ENCODE measurements at regions not wholly inside any gene's neighbourhood (a gene's known extent, or its start where the extent isn't known, plus 50 kb on each side); places are given as distances from the start of the nearest gene placed in this dataset.
A peak's percentile ranks its signal among the peaks of the same experiment; 100 is the strongest.

- H3K27ac Mint-ChIP-seq: no peak overlapping the region
- Histone ChIP-seq H3K36me3 (ENCODE audit: control insufficient read depth, insufficient read depth, low read length) (peaks cover 47% of the 10 kb centered on the region), H3K4me1 (ENCODE audit: control insufficient read depth, insufficient read depth, low read length, poor library complexity, severe bottlenecking) (no peaks in the 10 kb centered on the region), H3K27ac (ENCODE audit: insufficient read depth, low read length, poor library complexity, severe bottlenecking) (no peak overlapping the region), H3K9me3 (ENCODE audit: control insufficient read depth in 2 of 2, low read length in 2 of 2) (no peaks in the 10 kb centered on the region), H3K4me3 (ENCODE audit: low read depth, low read length) (no peak overlapping the region), H3K27me3 (ENCODE audit: control insufficient read depth, insufficient read depth, low read length) (no peaks in the 10 kb centered on the region)
- H3K27me3 Mint-ChIP-seq: no peaks in the 10 kb centered on the region
- ATAC-seq (ENCODE audit: low read depth in 2 of 2): no peak
- H3K4me1 Mint-ChIP-seq: peaks cover 15 to 23% (median 22%) of the 10 kb centered on the region in 4 donors
- peaks cover 46% of the 10 kb centered on the region for H3K36me3 Mint-ChIP-seq
- H3K4me3 Mint-ChIP-seq: no peak overlapping the region
- H3K9me3 Mint-ChIP-seq: peaks cover 0 to 2% (median 0%) of the 10 kb centered on the region in 7 donors
- DNase-seq: no peak
Observed at GRCh38 chr6:144574796-144575195, 289.7 kb downstream of the UTRN start.

GRCh38 chr6:144575327-144575726 is 290.2 kb downstream of the UTRN start:
- H3K4me1 ChIP-seq (ENCODE audit: control insufficient read depth, insufficient read depth, low read length, poor library complexity, severe bottlenecking): no peaks in the 10 kb centered on the region
- H3K27me3 ChIP-seq (ENCODE audit: control insufficient read depth, insufficient read depth, low read length): no peaks in the 10 kb centered on the region
- peak overlapping the region; percentile 21 for H3K4me3 ChIP-seq (ENCODE audit: low read depth, low read length)
- Mint-ChIP-seq H3K9me3 (peaks cover 0 to 2% (median 0%) of the 10 kb centered on the region in 7 donors), H3K27me3 (no peaks in the 10 kb centered on the region), H3K4me1 (peaks cover 17 to 27% (median 26%) of the 10 kb centered on the region in 4 donors), H3K27ac (peak overlapping the region in 2 of 3 donors; percentile 13 to 80), H3K36me3 (peaks cover 45% of the 10 kb centered on the region), H3K4me3 (no peak overlapping the region)
- H3K27ac ChIP-seq (ENCODE audit: insufficient read depth, low read length, poor library complexity, severe bottlenecking): no peak overlapping the region
- no peaks in the 10 kb centered on the region for H3K9me3 ChIP-seq (ENCODE audit: control insufficient read depth in 2 of 2, low read length in 2 of 2)
- DNase-seq (no peak), ATAC-seq (ENCODE audit: low read depth in 2 of 2) (no peak)
- H3K36me3 ChIP-seq (ENCODE audit: control insufficient read depth, insufficient read depth, low read length): peaks cover 48% of the 10 kb centered on the region

DNA sequence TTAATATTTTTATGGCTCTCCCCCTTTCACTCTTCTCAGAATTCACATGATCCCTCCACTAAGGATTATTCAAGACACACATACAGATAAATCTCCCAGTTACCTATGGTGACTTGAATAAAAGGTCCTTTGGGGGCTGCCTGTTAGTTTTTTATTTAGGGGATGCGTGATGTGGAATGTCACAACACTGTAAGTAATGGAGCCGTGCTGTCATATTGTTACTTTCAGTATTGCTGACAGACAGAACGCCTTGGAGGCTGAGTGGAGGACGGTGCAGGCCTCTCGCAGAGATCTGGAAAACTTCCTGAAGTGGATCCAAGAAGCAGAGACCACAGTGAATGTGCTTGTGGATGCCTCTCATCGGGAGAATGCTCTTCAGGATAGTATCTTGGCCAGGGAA is 291.7 kb downstream of the UTRN start:
- H3K4me3 Mint-ChIP-seq: no peak overlapping the region
- peaks cover 39% of the 10 kb centered on the region for H3K36me3 Mint-ChIP-seq
- no peaks in the 10 kb centered on the region for H3K9me3 ChIP-seq (ENCODE audit: control insufficient read depth in 2 of 2, low read length in 2 of 2)
- H3K4me1 ChIP-seq (ENCODE audit: control insufficient read depth, insufficient read depth, low read length, poor library complexity, severe bottlenecking): peaks cover 2% of the 10 kb centered on the region
- H3K9me3 Mint-ChIP-seq: no peaks in the 10 kb centered on the region
- no peak for ATAC-seq (ENCODE audit: low read depth in 2 of 2)
- no peaks in the 10 kb centered on the region for H3K27me3 Mint-ChIP-seq
- no peak for DNase-seq
- H3K27me3 ChIP-seq (ENCODE audit: control insufficient read depth, insufficient read depth, low read length): no peaks in the 10 kb centered on the region
- peak overlapping the region in 2 of 3 donors; percentile 26 to 48 for H3K27ac Mint-ChIP-seq
- H3K36me3 ChIP-seq (ENCODE audit: control insufficient read depth, insufficient read depth, low read length): peaks cover 37% of the 10 kb centered on the region
- no peak overlapping the region for H3K4me3 ChIP-seq (ENCODE audit: low read depth, low read length)
- peaks cover 22 to 33% (median 30%) of the 10 kb centered on the region in 4 donors for H3K4me1 Mint-ChIP-seq
- H3K27ac ChIP-seq (ENCODE audit: insufficient read depth, low read length, poor library complexity, severe bottlenecking): no peak overlapping the region

DNA sequence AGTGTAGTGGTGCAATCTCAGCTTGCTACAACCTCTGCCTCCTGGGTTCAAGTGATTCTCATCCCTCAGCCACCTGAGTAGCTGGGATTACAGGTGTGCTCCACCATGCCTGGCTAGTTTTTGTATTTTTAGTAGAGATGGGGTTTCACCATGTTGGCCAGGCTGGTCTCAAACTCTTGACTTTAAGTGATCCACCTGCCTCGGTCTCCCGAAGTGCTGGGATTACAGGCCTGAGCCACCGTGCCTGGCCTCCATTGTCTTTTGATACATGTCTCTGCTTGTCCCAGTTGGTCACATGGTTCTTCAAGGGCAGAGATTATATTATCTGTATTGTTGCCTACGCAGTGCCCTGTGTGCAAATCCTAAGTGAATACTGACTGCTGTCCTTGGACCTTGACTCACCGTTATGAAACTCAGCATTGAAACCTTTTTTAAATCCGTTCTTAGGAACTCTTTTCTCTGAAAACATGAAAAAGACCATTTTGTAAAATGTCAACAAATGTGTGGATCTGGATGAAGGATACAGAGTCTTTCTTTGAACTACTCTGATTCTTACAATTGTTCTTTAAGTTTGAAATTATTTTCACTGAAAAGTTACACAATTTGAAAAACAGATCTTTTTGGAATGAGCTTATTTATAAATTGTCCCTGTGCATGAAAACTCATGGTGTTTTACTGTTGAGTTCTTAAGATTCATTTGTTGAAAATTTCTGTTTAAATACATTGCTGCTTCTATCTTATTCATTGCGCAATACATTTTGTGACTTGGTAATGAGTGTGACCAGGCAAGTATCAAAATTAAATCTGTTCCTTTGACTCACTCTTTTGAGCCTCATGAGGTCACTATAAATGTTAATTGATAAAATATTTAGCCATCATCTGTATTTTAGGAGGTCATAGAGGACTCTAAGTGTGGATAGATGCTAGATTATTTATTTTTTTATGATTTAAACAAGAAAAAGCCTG is 293.5 kb downstream of the UTRN start:
- peak overlapping the region in 2 of 3 donors; percentile 16 to 23 for H3K27ac Mint-ChIP-seq
- H3K36me3 Mint-ChIP-seq: peaks cover 27% of the 10 kb centered on the region
- Histone ChIP-seq H3K27ac (ENCODE audit: insufficient read depth, low read length, poor library complexity, severe bottlenecking) (no peak overlapping the region), H3K27me3 (ENCODE audit: control insufficient read depth, insufficient read depth, low read length) (no peaks in the 10 kb centered on the region), H3K4me3 (ENCODE audit: low read depth, low read length) (no peak overlapping the region), H3K4me1 (ENCODE audit: control insufficient read depth, insufficient read depth, low read length, poor library complexity, severe bottlenecking) (peaks cover 20% of the 10 kb centered on the region), H3K36me3 (ENCODE audit: control insufficient read depth, insufficient read depth, low read length) (peaks cover 34% of the 10 kb centered on the region), H3K9me3 (ENCODE audit: control insufficient read depth in 2 of 2, low read length in 2 of 2) (no peaks in the 10 kb centered on the region)
- ATAC-seq (ENCODE audit: low read depth in 2 of 2) (no peak), DNase-seq (no peak)
- H3K4me1 Mint-ChIP-seq: peaks cover 38 to 51% (median 47%) of the 10 kb centered on the region in 4 donors
- no peaks in the 10 kb centered on the region for H3K9me3 Mint-ChIP-seq
- H3K27me3 Mint-ChIP-seq: no peaks in the 10 kb centered on the region
- no peak overlapping the region for H3K4me3 Mint-ChIP-seq

DNA sequence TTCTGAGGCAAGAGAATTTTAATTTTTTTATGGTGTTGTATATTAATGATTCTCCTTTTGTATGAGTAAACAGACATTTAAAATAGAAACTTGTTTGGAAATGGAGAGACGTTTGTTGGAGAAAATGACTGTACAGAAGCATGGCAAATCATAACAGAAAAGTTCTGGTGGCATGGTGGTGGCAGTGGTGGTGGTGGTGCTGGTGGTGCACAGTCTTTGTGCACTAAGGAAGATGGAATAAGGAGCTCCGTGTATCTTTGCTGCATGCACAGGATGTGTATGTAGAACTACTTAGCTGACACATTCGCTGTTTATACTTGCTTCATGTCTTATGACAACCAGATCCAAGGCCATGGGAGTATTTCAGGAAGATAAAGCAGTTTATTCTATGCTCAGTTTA is 294.9 kb downstream of the UTRN start:
- Mint-ChIP-seq H3K27ac (peak overlapping the region; percentile 1 to 16 (median 14)), H3K27me3 (no peaks in the 10 kb centered on the region), H3K4me3 (no peak overlapping the region), H3K36me3 (peaks cover 22% of the 10 kb centered on the region), H3K4me1 (peaks cover 33 to 43% (median 36%) of the 10 kb centered on the region in 4 donors), H3K9me3 (no peaks in the 10 kb centered on the region)
- ATAC-seq (ENCODE audit: low read depth in 2 of 2) (no peak), DNase-seq (no peak)
- Histone ChIP-seq H3K9me3 (ENCODE audit: control insufficient read depth in 2 of 2, low read length in 2 of 2) (no peaks in the 10 kb centered on the region), H3K36me3 (ENCODE audit: control insufficient read depth, insufficient read depth, low read length) (peaks cover 34% of the 10 kb centered on the region), H3K4me3 (ENCODE audit: low read depth, low read length) (no peak overlapping the region), H3K4me1 (ENCODE audit: control insufficient read depth, insufficient read depth, low read length, poor library complexity, severe bottlenecking) (peaks cover 21% of the 10 kb centered on the region), H3K27me3 (ENCODE audit: control insufficient read depth, insufficient read depth, low read length) (no peaks in the 10 kb centered on the region), H3K27ac (ENCODE audit: insufficient read depth, low read length, poor library complexity, severe bottlenecking) (no peak overlapping the region)

DNA sequence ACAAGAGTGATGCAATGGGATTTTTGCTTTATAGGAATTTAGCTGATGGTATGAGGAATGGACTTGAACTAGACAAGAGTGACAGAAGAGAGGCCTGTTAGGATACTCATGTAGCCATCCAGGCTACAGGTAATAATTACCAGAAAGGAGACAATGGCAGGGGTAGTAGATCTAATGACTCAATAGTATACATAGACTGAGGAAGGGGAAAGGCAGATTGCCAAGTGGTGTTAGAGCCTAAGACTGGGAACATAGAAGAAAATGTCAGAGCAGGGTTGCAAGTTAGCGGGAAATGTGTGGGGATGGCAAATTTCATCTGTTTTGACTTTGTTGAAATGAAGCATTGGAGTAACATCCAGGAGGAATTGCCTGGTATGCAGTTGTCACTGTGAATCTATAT is 295.6 kb downstream of the UTRN start:
- peaks cover 16% of the 10 kb centered on the region for H3K36me3 Mint-ChIP-seq
- H3K9me3 Mint-ChIP-seq: no peaks in the 10 kb centered on the region
- H3K4me3 ChIP-seq (ENCODE audit: low read depth, low read length): no peak overlapping the region
- peaks cover 34% of the 10 kb centered on the region for H3K36me3 ChIP-seq (ENCODE audit: control insufficient read depth, insufficient read depth, low read length)
- H3K4me1 Mint-ChIP-seq: peaks cover 28 to 36% (median 30%) of the 10 kb centered on the region in 4 donors
- H3K4me1 ChIP-seq (ENCODE audit: control insufficient read depth, insufficient read depth, low read length, poor library complexity, severe bottlenecking): peaks cover 21% of the 10 kb centered on the region
- peak overlapping the region in 1 of 4 donors; percentile 7 for H3K4me3 Mint-ChIP-seq
- H3K27me3 ChIP-seq (ENCODE audit: control insufficient read depth, insufficient read depth, low read length): no peaks in the 10 kb centered on the region
- no peak for DNase-seq
- no peaks in the 10 kb centered on the region for H3K9me3 ChIP-seq (ENCODE audit: control insufficient read depth in 2 of 2, low read length in 2 of 2)
- ATAC-seq (ENCODE audit: low read depth in 2 of 2): no peak
- H3K27ac Mint-ChIP-seq: no peak overlapping the region
- no peak overlapping the region for H3K27ac ChIP-seq (ENCODE audit: insufficient read depth, low read length, poor library complexity, severe bottlenecking)
- no peaks in the 10 kb centered on the region for H3K27me3 Mint-ChIP-seq

- H3K27ac Mint-ChIP-seq: peak overlapping the region; percentile 19 to 76 (median 39)
- H3K4me3 ChIP-seq (ENCODE audit: low read depth, low read length): peak overlapping the region; percentile 85
- H3K27me3 Mint-ChIP-seq: no peaks in the 10 kb centered on the region
- peaks cover 12% of the 10 kb centered on the region for H3K36me3 Mint-ChIP-seq
- H3K4me1 ChIP-seq (ENCODE audit: control insufficient read depth, insufficient read depth, low read length, poor library complexity, severe bottlenecking): peaks cover 21% of the 10 kb centered on the region
- peaks cover 24 to 35% (median 31%) of the 10 kb centered on the region in 4 donors for H3K4me1 Mint-ChIP-seq
- H3K4me3 Mint-ChIP-seq: peak overlapping the region; percentile 10 to 92 (median 26)
- peak in 1 of 2 donors; percentile 30 for ATAC-seq (ENCODE audit: low read depth in 2 of 2)
- H3K27me3 ChIP-seq (ENCODE audit: control insufficient read depth, insufficient read depth, low read length): no peaks in the 10 kb centered on the region
- no peaks in the 10 kb centered on the region for H3K9me3 ChIP-seq (ENCODE audit: control insufficient read depth in 2 of 2, low read length in 2 of 2)
- peak in 2 of 3 donors; percentile 24 to 61 for DNase-seq
- peak overlapping the region; percentile 52 for H3K27ac ChIP-seq (ENCODE audit: insufficient read depth, low read length, poor library complexity, severe bottlenecking)
- no peaks in the 10 kb centered on the region for H3K9me3 Mint-ChIP-seq
- peaks cover 29% of the 10 kb centered on the region for H3K36me3 ChIP-seq (ENCODE audit: control insufficient read depth, insufficient read depth, low read length)
Observed at GRCh38 chr6:144581812-144582537, 296.8 kb downstream of the UTRN start.
